K562 (cell line): ENCODE measurements at regions not wholly inside any gene's neighbourhood (a gene's known extent, or its start where the extent isn't known, plus 50 kb on each side); places are given as distances from the start of the nearest gene placed in this dataset.

Experiments used
- C11orf30 ChIP-seq: fragments of 450-650 bp; IDR thresholded peaks from 2 replicates; pipeline ENCODE4 v1.6.1; 2016; ENCODE audit warnings: low read depth, mild to moderate bottlenecking
- MYC ChIP-seq, 2 experiments: fragments of 250-450 bp in 1 of 2; sonication (Bioruptor Pico) in 1 of 2; IDR thresholded peaks; 2 replicates each; pipeline versions ENCODE4 v1.5.1 to v1.6.1; 2012 to 2021; ENCODE audit warnings: low read depth in 2 of 2, borderline replicate concordance in 1 of 2, improper control_type of control experiment in 1 of 2, low read length in 1 of 2, mild to moderate bottlenecking in 1 of 2, moderate library complexity in 1 of 2
- NFE2 ChIP-seq: IDR thresholded peaks from 2 replicates; pipeline ENCODE4 v1.6.1; 2014; ENCODE audit warnings: antibody characterized with exemption, low read depth
- PATZ1 ChIP-seq: fragments of 250-450 bp; sonication (Bioruptor Pico); IDR thresholded peaks from 2 replicates; pipeline ENCODE4 v1.5.0; 2020; ENCODE audit warnings: mild to moderate bottlenecking, borderline replicate concordance
- SMARCA5 ChIP-seq: fragments of 450-650 bp; IDR thresholded peaks from 2 replicates; pipeline ENCODE4 v1.6.1; 2016
- YY1 ChIP-seq, 3 experiments: IDR thresholded peaks; 2 replicates each; pipeline ENCODE4 v1.6.1; 2011; ENCODE audit warnings: low read length in 2 of 3, mild to moderate bottlenecking in 2 of 3, moderate library complexity in 2 of 3, borderline replicate concordance in 1 of 3, control low read depth in 1 of 3, low read depth in 1 of 3; ENCODE audit not compliant: insufficient read depth in 3 of 3, insufficient replicate concordance in 2 of 3, control insufficient read depth in 1 of 3, insufficient read length in 1 of 3; ENCODE audit errors: extremely low read depth in 1 of 3
- ZNF584 ChIP-seq: fragments of 200-800 bp; sonication (Bioruptor generic); IDR thresholded peaks from 2 replicates; pipeline ENCODE4 v1.6.1; 2016; ENCODE audit warnings: low read depth, mild to moderate bottlenecking, missing genetic modification characterization, missing compliant biosample characterization
- ZNF592 ChIP-seq: fragments of 450-650 bp; IDR thresholded peaks from 2 replicates; pipeline ENCODE4 v1.6.1; 2017; ENCODE audit warnings: antibody characterized with exemption, mild to moderate bottlenecking

- TF ChIP-seq MYC (IDR thresholded peaks at IDR 0.05; ENCODE audit: low read depth, low read length) (no peak), MYC (CRISPR knock-in tag; IDR thresholded peaks at IDR 0.05; ENCODE audit: borderline replicate concordance, low read depth) (no peak), C11orf30 (peak; percentile 26; the same call in 1 of the 2 replicates), SMARCA5 (no peak), YY1 (IDR thresholded peaks at IDR 0.05; ENCODE audit: borderline replicate concordance in 1 of 3, control insufficient read depth in 1 of 3, extremely low read depth in 1 of 3, insufficient read depth in 3 of 3, insufficient read length in 1 of 3, insufficient replicate concordance in 2 of 3, low read depth in 1 of 3, low read length in 2 of 3) (no peak), ZNF584 (CRISPR knock-in tag) (no peak), ZNF592 (no peak), PATZ1 (CRISPR knock-in tag) (no peak), NFE2 (peak; percentile 65)
Observed at GRCh38 chr11:109961261-109961660, 131.9 kb upstream of the ZC3H12C start (continued).
